D721Med (cell line): ENCODE measurements at regions not wholly inside any gene's neighbourhood (a gene's known extent, or its start where the extent isn't known, plus 50 kb on each side); places are given as distances from the start of the nearest gene placed in this dataset.

Experiments
- DNase-seq: peaks from one replicate; pipeline ENCODE4 v3.0.0; 2011; ENCODE audit warnings: low spot score; ENCODE audit not compliant: insufficient read length
- FAIRE-seq: peaks from 2 replicates; lab custom pipeline; 2011; peaks lifted over from hg19 to GRCh38; lab: Jason Lieb, UNC
- TF ChIP-seq, protein P1 (sequence below): IDR thresholded peaks from 2 replicates; pipeline ENCODE4 v1.5.1; 2012; ENCODE audit warnings: mild to moderate bottlenecking, control low read depth; ENCODE audit not compliant: insufficient read depth; ENCODE audit errors: missing control alignments

DNA sequence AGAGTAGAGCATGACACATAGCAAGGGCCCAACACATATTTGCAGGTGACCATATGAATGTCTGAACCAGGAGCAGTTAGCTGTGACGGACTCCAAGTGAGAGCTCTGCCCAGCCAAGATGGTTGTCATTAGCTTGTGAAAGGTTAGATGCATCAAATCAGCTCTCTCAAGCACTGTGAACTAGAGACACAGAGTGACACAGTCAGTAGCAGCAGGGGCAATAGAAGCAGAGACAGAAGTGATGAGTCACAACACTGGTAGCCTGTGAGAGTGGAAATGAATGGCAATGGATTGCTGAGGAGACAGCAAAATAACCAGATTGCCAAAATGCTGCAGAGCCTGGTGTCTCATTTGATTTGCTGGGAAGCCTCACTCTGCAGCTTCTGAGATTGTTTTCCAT lies 558.9 kb downstream of the PKHD1 start:
- DNase-seq (no peak), FAIRE-seq (no peak)
- TF ChIP-seq, protein P1, sequence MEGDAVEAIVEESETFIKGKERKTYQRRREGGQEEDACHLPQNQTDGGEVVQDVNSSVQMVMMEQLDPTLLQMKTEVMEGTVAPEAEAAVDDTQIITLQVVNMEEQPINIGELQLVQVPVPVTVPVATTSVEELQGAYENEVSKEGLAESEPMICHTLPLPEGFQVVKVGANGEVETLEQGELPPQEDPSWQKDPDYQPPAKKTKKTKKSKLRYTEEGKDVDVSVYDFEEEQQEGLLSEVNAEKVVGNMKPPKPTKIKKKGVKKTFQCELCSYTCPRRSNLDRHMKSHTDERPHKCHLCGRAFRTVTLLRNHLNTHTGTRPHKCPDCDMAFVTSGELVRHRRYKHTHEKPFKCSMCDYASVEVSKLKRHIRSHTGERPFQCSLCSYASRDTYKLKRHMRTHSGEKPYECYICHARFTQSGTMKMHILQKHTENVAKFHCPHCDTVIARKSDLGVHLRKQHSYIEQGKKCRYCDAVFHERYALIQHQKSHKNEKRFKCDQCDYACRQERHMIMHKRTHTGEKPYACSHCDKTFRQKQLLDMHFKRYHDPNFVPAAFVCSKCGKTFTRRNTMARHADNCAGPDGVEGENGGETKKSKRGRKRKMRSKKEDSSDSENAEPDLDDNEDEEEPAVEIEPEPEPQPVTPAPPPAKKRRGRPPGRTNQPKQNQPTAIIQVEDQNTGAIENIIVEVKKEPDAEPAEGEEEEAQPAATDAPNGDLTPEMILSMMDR = no peak

DNA sequence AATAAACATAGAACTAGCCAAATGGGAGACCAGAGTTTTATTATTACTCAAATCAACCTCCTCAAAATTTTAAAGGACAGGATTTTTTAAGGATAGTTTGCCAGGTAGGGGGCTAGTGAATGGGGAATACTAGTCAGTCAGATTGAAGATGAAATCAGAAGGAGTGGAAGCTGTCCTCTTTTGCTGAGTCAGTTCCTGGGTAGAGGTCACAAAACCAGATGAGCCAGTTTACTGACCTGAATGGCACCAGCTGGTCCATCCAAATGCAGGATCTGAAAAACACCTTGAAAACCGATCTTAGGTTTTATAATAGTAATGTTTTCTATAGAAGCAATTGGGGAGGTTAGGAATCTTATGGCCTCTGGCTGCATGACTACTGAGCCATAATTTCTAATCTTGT lies 558.2 kb downstream of the PKHD1 start:
- FAIRE-seq (no peak), DNase-seq (no peak)
- TF ChIP-seq, protein P1 = no peak

DNA sequence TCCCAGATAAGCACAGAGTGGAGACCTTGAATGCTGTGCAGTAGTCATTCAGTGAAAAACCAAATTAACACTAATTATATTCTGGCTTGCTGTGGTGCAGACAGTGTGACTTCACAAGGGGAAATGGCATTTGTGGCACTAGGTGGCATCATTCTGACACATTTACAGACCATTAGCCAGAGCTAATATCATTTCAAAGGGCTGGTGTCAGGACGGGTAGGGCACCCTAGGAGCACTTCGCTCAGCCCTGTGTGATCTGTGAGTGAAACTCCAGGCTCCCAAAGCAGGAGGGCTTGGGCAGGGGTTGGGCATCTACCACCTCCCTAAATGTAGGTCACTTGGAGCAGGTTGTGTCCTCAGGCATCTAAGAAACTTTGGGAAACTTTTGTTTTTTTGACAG lies 555.8 kb downstream of the PKHD1 start:
- TF ChIP-seq, protein P1 = peak; percentile 12
- FAIRE-seq = no peak
- no peak for DNase-seq

DNA sequence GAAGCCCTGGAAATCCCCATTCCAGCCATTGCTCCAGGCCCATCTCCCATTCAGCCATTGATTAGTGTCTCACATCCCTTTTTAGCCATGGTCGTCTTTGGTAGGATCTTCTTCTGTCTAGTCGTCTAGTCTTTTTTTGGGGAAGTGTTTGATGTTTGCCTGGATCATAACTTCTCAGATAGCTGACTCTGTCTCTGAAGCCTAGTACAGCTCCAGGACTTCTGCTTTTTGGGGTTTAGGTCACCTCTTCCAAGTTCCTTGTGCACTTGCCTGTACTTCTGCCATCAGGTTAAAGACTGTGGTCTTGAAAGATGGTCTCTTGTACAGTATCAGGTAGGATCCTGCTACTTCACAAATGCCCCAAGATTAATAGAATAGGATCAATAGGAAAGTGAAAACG lies 553.5 kb downstream of the PKHD1 start:
- FAIRE-seq (no peak), DNase-seq (no peak)
- TF ChIP-seq, protein P1 = no peak

DNA sequence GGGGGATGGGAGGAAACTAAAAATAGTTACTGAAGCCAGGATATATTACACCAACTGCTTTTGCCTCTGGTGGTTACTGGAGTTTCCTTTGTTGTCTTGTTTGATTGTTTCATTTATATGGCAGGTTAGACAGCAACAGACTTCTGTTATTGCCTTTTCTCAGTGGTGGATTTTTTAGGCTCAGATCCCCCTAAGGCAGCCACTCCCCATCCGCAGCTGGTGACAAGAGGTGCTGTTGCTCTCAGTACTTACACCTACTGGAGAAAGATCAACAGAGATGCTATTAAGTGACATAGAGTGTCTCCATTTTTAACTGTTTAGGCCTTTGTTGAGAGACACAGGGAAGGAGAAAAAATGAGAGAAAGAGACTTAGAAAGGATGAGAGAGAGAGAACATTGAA lies 552.1 kb downstream of the PKHD1 start:
- FAIRE-seq = no peak
- TF ChIP-seq, protein P1 = no peak
- no peak for DNase-seq

DNA sequence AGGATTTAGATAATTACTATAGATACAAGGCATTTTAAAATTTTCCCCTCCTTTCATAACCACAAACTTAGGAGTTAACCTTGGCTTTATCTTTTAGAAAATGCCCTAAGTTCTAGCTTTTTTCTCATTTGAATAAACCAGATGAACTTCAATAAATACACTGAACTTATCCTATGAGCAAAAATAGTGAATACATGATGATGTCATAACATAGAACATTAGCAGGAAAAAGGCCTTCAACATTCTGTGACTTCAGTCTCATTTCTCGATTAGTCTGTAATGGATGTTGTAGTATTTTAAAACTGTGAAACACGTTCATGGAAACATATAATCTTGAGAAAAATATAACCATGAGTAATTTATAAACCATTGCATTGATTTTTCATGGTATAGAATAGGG lies 550.7 kb downstream of the PKHD1 start:
- TF ChIP-seq, protein P1 = no peak
- DNase-seq = no peak
- no peak for FAIRE-seq

DNA sequence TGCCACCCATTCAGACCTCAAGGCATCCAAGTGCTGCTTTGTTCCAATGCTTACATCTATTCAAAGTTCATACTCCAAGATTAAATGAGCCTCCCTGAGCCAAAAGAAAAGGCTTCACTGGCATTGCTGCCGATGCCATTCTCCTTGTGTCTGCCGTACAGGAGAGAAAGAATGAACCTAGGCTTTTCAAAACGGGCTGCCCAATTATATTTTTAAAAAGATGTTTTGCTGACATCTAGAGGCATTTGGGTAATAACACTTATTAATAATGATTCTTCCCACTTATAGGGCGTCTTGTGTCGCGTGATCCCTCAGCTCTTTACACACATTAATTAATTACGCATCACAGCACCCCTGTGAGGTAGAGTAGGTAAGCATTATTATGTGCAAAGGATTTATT lies 545.6 kb downstream of the PKHD1 start:
- TF ChIP-seq, protein P1 = peak; percentile 38
- no peak for FAIRE-seq
- DNase-seq = no peak
